ENCODE measurements at regions not wholly inside any gene's neighbourhood (a gene's known extent, or its start where the extent isn't known, plus 50 kb on each side); places are given as distances from the start of the nearest gene placed in this dataset.

- H3K27me3 ChIP-seq (ENCODE audit: control insufficient read depth, insufficient read depth, low read length), result no peaks in the 10 kb centered on the region
- no peaks in the 10 kb centered on the region for H3K36me3 ChIP-seq (ENCODE audit: control insufficient read depth, insufficient read depth, low read length)
- DNase-seq (ENCODE audit: low read depth) (no peak), FAIRE-seq (no peak)
- no peak for TF ChIP-seq CTCF (IDR thresholded peaks at IDR 0.05; ENCODE audit: insufficient read depth, low read length, severe bottlenecking)
- H3K4me3 ChIP-seq (ENCODE audit: low read depth, low read length), result no peak overlapping the region
Observed at GRCh38 chr4:138643827-138644226, 371.8 kb upstream of the NOCT start.

GRCh38 chr4:138639018-138639741 lies 376.4 kb upstream of the NOCT start:
- FAIRE-seq, result no peak
- H3K4me3 ChIP-seq (ENCODE audit: low read depth, low read length), result no peak overlapping the region
- no peaks in the 10 kb centered on the region for H3K27me3 ChIP-seq (ENCODE audit: control insufficient read depth, insufficient read depth, low read length)
- no peaks in the 10 kb centered on the region for H3K36me3 ChIP-seq (ENCODE audit: control insufficient read depth, insufficient read depth, low read length)
- TF ChIP-seq CTCF (IDR thresholded peaks at IDR 0.05; ENCODE audit: insufficient read depth, low read length, severe bottlenecking), result no peak
- peak; percentile 39 for DNase-seq (ENCODE audit: low read depth)

GRCh38 chr4:138636781-138637180 lies 378.8 kb upstream of the NOCT start:
- Histone ChIP-seq H3K4me3 (ENCODE audit: low read depth, low read length) (no peak overlapping the region), H3K36me3 (ENCODE audit: control insufficient read depth, insufficient read depth, low read length) (no peaks in the 10 kb centered on the region), H3K27me3 (ENCODE audit: control insufficient read depth, insufficient read depth, low read length) (no peaks in the 10 kb centered on the region)
- DNase-seq (ENCODE audit: low read depth), result no peak
- no peak for TF ChIP-seq CTCF (IDR thresholded peaks at IDR 0.05; ENCODE audit: insufficient read depth, low read length, severe bottlenecking)
- FAIRE-seq, result no peak

GRCh38 chr4:138634915-138635314 lies 380.7 kb upstream of the NOCT start:
- no peak for TF ChIP-seq CTCF (IDR thresholded peaks at IDR 0.05; ENCODE audit: insufficient read depth, low read length, severe bottlenecking)
- H3K27me3 ChIP-seq (ENCODE audit: control insufficient read depth, insufficient read depth, low read length), result no peaks in the 10 kb centered on the region
- no peak overlapping the region for H3K4me3 ChIP-seq (ENCODE audit: low read depth, low read length)
- DNase-seq (ENCODE audit: low read depth), result no peak
- H3K36me3 ChIP-seq (ENCODE audit: control insufficient read depth, insufficient read depth, low read length), result no peaks in the 10 kb centered on the region
- FAIRE-seq, result no peak

- Histone ChIP-seq H3K27me3 (ENCODE audit: control insufficient read depth, insufficient read depth, low read length) (no peaks in the 10 kb centered on the region), H3K36me3 (ENCODE audit: control insufficient read depth, insufficient read depth, low read length) (no peaks in the 10 kb centered on the region), H3K4me3 (ENCODE audit: low read depth, low read length) (no peak overlapping the region)
- TF ChIP-seq CTCF (IDR thresholded peaks at IDR 0.05; ENCODE audit: insufficient read depth, low read length, severe bottlenecking), result no peak
- FAIRE-seq (no peak), DNase-seq (ENCODE audit: low read depth) (no peak)
Observed at GRCh38 chr4:138633580-138633904, 382.0 kb upstream of the NOCT start.
